Hepatocyte (in vitro differentiated cells): ENCODE measurements at regions not wholly inside any gene's neighbourhood (a gene's known extent, or its start where the extent isn't known, plus 50 kb on each side); places are given as distances from the start of the nearest gene placed in this dataset.

Source experiments
- CTCF ChIP-seq: fragments of 200-600 bp; sonication (generic); IDR thresholded peaks from 2 replicates; pipeline ENCODE4 v1.5.1; 2016; ENCODE audit warnings: antibody characterized with exemption, mild to moderate bottlenecking; ENCODE audit not compliant: poor library complexity
- EZH2phosphoT487 ChIP-seq: fragments of 200-600 bp; sonication (generic); IDR thresholded peaks from one replicate; pipeline ENCODE4 v1.6.1; 2018; ENCODE audit warnings: antibody characterized with exemption, mild to moderate bottlenecking, low read depth, moderate library complexity; ENCODE audit not compliant: unreplicated experiment, severe bottlenecking

DNA sequence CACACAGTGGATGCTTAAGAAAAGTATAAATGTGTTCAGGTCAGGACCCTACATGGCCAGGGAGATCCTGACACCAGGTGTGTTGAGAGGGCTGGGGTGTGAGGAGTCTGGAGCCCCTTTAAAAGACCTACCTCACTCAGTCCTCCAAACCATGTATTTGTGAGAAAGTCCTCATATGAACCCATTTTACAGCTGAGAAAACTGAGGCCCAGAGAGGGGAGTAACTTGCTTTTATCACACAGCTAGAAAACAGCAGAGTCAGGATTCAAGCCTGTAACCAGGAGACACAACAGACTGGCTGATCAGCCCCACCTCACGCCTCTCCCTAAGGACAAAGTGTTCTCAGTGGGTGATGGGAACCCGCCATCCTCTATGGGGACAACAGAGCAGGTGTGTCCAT is 706.7 kb downstream of the PTPRU start:
- no peak for TF ChIP-seq CTCF
- no peak for TF ChIP-seq EZH2phosphoT487
